ENCODE measurements at regions not wholly inside any gene's neighbourhood (a gene's known extent, or its start where the extent isn't known, plus 50 kb on each side); places are given as distances from the start of the nearest gene placed in this dataset.
"Not testable (repeated sequence)": the region's sequence is repeated elsewhere in the genome, so short reads cannot be mapped to it uniquely, and the experiment has no call there.

DNA sequence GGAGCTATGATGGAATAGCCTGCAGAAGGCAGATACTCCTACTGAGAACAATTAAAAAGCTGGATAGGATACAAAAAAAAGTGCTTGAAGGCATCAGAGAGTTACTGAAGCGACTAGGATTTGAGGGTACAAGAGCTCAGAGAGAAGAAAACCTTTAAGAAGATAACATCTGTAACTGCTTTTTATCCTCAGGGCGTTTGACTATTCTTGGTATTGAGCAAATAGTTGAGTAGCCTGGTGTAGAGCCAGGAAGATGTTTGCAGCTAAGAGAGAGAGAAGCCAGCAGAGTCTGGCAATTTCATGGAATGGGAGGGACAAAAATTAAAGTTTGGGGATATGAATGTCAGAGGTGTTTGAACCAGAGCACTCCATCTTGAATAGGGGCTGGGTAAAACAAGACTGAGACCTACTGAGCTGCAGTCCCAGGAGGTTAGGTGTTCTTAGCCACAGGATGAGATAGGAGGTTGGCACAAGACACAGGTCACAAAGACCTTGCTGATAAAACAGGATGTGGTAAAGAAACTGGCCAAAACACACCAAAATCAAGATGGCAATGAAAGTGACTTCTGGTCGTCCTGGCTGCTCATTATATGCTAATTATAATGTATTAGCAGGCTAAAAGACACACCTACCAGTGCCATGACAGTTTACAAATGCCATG, 428.8 kb downstream of the SH2D4B start:
- WGBS, 4 donors: 39 to 55% (median 49%) methylated on average over 3 of the region's 3 CpGs
- Histone ChIP-seq H3K9me3 (no peaks in the 10 kb centered on the region), H3K27me3 (no peaks in the 10 kb centered on the region), H3K4me1 (no peaks in the 10 kb centered on the region), H3K36me3 (no peaks in the 10 kb centered on the region), H3K27ac (no peak overlapping the region), H3K4me3 (no peak overlapping the region)
- TF ChIP-seq, protein P1, sequence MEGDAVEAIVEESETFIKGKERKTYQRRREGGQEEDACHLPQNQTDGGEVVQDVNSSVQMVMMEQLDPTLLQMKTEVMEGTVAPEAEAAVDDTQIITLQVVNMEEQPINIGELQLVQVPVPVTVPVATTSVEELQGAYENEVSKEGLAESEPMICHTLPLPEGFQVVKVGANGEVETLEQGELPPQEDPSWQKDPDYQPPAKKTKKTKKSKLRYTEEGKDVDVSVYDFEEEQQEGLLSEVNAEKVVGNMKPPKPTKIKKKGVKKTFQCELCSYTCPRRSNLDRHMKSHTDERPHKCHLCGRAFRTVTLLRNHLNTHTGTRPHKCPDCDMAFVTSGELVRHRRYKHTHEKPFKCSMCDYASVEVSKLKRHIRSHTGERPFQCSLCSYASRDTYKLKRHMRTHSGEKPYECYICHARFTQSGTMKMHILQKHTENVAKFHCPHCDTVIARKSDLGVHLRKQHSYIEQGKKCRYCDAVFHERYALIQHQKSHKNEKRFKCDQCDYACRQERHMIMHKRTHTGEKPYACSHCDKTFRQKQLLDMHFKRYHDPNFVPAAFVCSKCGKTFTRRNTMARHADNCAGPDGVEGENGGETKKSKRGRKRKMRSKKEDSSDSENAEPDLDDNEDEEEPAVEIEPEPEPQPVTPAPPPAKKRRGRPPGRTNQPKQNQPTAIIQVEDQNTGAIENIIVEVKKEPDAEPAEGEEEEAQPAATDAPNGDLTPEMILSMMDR (IDR thresholded peaks at IDR 0.05): no peak
- no peak for TF ChIP-seq POLR2A (IDR thresholded peaks at IDR 0.05)
- intact Hi-C loops (cut with DNase I): no loop called here
- DNase-seq (no peak), ATAC-seq (no peak)

DNA sequence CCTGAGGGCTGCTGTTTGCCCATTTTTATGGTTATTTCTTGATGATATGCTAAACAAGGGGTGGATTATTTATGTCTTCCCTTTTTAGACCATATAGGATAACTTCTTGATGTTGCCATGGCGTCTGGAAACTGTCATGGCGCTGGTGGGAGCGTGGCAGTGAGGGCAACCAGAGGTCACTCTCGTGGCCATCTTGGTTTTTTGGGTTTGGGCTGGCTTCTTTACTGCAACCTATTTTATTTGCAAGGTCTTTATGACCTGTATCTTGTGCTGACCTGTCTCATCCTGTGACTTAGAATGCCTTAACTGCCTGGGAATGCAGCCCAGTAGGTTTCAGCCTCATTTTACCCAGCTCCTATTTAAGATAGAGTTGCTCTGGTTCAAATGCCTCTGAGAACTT, 429.7 kb downstream of the SH2D4B start:
- intact Hi-C loops (cut with DNase I); H3K36me3 ChIP-seq; H3K27me3 ChIP-seq; H3K9me3 ChIP-seq; DNase-seq; H3K27ac ChIP-seq; H3K4me1 ChIP-seq; ATAC-seq; H3K4me3 ChIP-seq: not testable (repeated sequence)
- WGBS, 4 donors: 74 to 86% (median 85%) methylated on average over 4 of the region's 4 CpGs

DNA sequence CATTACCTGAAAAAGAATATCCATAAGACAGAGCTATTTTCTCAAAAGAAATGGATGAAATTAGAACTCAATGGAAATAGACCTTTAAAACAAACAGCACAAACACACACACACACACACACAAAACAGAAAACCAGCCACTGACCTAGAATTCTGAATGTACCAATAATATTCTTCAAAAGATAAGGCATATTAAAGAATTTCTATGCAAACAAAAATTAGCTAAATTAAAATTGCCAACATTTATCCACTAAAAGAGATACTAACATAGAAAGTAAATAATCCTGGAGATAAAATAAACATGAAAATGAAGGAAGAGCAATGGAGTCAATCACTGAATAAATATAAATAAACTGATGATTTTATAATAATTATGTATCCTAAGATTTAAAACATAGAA, 431.2 kb downstream of the SH2D4B start:
- no peaks in the 10 kb centered on the region for H3K4me1 ChIP-seq
- H3K36me3 ChIP-seq: no peaks in the 10 kb centered on the region
- no peak overlapping the region for H3K4me3 ChIP-seq
- H3K9me3 ChIP-seq: no peaks in the 10 kb centered on the region
- TF ChIP-seq, protein P1 (IDR thresholded peaks at IDR 0.05): no peak
- no peak for TF ChIP-seq POLR2A (IDR thresholded peaks at IDR 0.05)
- ATAC-seq (no peak), DNase-seq (no peak)
- H3K27ac ChIP-seq: no peak overlapping the region
- intact Hi-C loops (cut with DNase I): no loop called here
- no peaks in the 10 kb centered on the region for H3K27me3 ChIP-seq

DNA sequence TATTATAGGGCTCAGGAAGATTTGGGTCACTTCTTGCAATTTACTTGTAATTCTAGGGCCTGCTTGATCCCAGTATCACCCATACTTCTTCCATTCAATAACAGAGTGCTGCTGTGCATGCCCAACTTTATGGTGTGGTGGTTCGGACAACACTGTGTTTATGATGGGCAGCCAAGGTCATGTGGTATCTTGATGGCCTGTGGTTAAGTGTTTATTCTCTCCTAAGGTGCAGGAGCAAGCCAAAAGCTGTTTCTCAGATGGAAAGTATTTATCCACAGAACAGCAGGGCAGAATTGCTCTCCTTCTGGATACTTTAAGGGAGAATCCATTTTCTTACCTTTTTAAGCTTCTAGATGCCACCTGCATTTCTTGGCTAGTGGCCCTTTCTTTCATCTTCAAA, 433.8 kb downstream of the SH2D4B start:
- no peak overlapping the region for H3K27ac ChIP-seq
- intact Hi-C loops (cut with DNase I): no loop called here
- H3K4me3 ChIP-seq: no peak overlapping the region
- no peaks in the 10 kb centered on the region for H3K36me3 ChIP-seq
- H3K27me3 ChIP-seq: no peaks in the 10 kb centered on the region
- no peak for ATAC-seq
- WGBS, 4 donors: 85 to 100% (median 89%) methylated on average over 1 of the region's 1 CpG
- H3K4me1 ChIP-seq: no peaks in the 10 kb centered on the region
- no peak for DNase-seq
- no peak for TF ChIP-seq POLR2A (IDR thresholded peaks at IDR 0.05)
- TF ChIP-seq, protein P1 (IDR thresholded peaks at IDR 0.05): no peak
- no peaks in the 10 kb centered on the region for H3K9me3 ChIP-seq

DNA sequence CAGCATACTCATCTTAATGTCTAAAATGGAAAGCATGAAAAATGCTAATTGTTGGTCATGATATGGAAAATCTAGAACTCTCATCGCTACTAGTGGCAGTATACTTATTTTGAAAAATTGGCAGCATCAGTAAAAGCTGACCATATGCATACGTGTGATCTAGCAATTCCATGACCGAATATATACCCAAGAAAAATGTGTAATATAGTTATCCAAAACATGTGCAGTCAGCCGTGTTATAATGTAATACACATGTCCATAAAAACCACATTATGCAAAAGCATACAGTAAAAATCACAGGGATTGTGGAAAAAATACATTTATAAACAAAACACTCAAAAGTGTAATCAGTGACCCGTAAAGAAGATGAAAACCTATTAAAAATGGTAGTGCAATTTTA, 439.0 kb downstream of the SH2D4B start:
- TF ChIP-seq, protein P1 (IDR thresholded peaks at IDR 0.05): no peak
- TF ChIP-seq POLR2A (IDR thresholded peaks at IDR 0.05): no peak
- WGBS, 4 donors: 81 to 89% (median 85%) methylated on average over 5 of the region's 5 CpGs
- intact Hi-C loops (cut with DNase I): no loop called here
- no peaks in the 10 kb centered on the region for H3K27me3 ChIP-seq
- no peaks in the 10 kb centered on the region for H3K4me1 ChIP-seq
- DNase-seq (no peak), ATAC-seq (no peak)
- H3K4me3 ChIP-seq: no peak overlapping the region
- H3K27ac ChIP-seq: no peak overlapping the region
- no peaks in the 10 kb centered on the region for H3K36me3 ChIP-seq
- H3K9me3 ChIP-seq: no peaks in the 10 kb centered on the region
